ENCODE measurements at regions not wholly inside any gene's neighbourhood (a gene's known extent, or its start where the extent isn't known, plus 50 kb on each side); places are given as distances from the start of the nearest gene placed in this dataset.

GRCh38 chr16:5461141-5461540, 363.5 kb upstream of the EEF2KMT start:
- no peak for TF ChIP-seq CTCF (IDR thresholded peaks at IDR 0.05 in 8 of 11, conservative IDR thresholded peaks at IDR 0.05 in 3 of 11)
- TF ChIP-seq POLR2A (IDR thresholded peaks at IDR 0.05) = no peak
